BE2C (cell line): ENCODE measurements at regions not wholly inside any gene's neighbourhood (a gene's known extent, or its start where the extent isn't known, plus 50 kb on each side); places are given as distances from the start of the nearest gene placed in this dataset.

Experiments
- DNase-seq: peaks from one replicate; pipeline ENCODE4 v3.0.0-alpha.2; 2020
- H3K27me3 ChIP-seq: fragments of 250-450 bp; sonication (Bioruptor Pico); 2 replicates; pipeline ENCODE4 v1.5.1; 2020; ENCODE audit warnings: mild to moderate bottlenecking
- H3K36me3 ChIP-seq: fragments of 250-450 bp; sonication (Bioruptor Pico); 2 replicates; pipeline ENCODE4 v1.5.1; 2020; ENCODE audit warnings: mild to moderate bottlenecking
- H3K4me1 ChIP-seq: fragments of 250-450 bp; sonication (Bioruptor Pico); 2 replicates; pipeline ENCODE4 v1.5.1; 2020
- H3K4me3 ChIP-seq: 2 replicates; pipeline ENCODE4 v1.5.1; 2011; ENCODE audit warnings: low read depth, low read length
- H3K9me3 ChIP-seq: fragments of 250-450 bp; sonication (Bioruptor Pico); 2 replicates; pipeline ENCODE4 v1.5.1; 2020
- TF ChIP-seq, protein P1 (sequence below): IDR thresholded peaks from 2 replicates; pipeline ENCODE4 v1.5.1; 2012; ENCODE audit warnings: mild to moderate bottlenecking, low read depth, low read length

- Histone ChIP-seq H3K4me3 (no peak overlapping the region), H3K36me3 (no peaks in the 10 kb centered on the region), H3K4me1 (no peaks in the 10 kb centered on the region), H3K9me3 (no peaks in the 10 kb centered on the region), H3K27me3 (no peaks in the 10 kb centered on the region)
- TF ChIP-seq, protein P1, sequence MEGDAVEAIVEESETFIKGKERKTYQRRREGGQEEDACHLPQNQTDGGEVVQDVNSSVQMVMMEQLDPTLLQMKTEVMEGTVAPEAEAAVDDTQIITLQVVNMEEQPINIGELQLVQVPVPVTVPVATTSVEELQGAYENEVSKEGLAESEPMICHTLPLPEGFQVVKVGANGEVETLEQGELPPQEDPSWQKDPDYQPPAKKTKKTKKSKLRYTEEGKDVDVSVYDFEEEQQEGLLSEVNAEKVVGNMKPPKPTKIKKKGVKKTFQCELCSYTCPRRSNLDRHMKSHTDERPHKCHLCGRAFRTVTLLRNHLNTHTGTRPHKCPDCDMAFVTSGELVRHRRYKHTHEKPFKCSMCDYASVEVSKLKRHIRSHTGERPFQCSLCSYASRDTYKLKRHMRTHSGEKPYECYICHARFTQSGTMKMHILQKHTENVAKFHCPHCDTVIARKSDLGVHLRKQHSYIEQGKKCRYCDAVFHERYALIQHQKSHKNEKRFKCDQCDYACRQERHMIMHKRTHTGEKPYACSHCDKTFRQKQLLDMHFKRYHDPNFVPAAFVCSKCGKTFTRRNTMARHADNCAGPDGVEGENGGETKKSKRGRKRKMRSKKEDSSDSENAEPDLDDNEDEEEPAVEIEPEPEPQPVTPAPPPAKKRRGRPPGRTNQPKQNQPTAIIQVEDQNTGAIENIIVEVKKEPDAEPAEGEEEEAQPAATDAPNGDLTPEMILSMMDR, result no peak
- DNase-seq, result no peak
Measured at GRCh38 chrX:69236641-69237040, 71.4 kb upstream of the PJA1 start.

- Histone ChIP-seq H3K36me3 (no peaks in the 10 kb centered on the region), H3K4me1 (no peaks in the 10 kb centered on the region), H3K9me3 (no peaks in the 10 kb centered on the region), H3K27me3 (no peaks in the 10 kb centered on the region), H3K4me3 (no peak overlapping the region)
- no peak for DNase-seq
- TF ChIP-seq, protein P1, result no peak
Measured at GRCh38 chrX:69234624-69235023, 69.4 kb upstream of the PJA1 start.

DNA sequence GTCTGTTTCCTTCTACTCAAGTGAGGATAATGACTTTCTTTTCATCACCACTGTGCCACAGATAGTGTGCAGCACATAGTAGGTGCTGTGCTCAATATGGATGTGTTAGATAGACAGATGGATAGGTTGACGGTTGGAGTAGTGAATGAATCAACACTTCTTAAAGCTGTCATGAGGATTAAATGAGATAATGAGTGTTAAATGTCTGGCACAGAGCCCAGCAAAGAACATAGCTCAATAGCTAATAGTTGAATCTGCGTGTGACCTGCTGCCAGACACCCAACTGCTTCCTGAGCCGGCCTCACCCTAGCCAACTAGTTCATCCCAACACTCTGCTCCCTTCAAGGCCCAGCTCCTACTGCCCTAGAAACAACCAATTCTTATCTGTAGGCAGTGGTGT, 67.7 kb upstream of the PJA1 start:
- Histone ChIP-seq H3K9me3 (no peaks in the 10 kb centered on the region), H3K4me3 (no peak overlapping the region), H3K36me3 (no peaks in the 10 kb centered on the region), H3K27me3 (no peaks in the 10 kb centered on the region), H3K4me1 (no peaks in the 10 kb centered on the region)
- no peak for DNase-seq
- TF ChIP-seq, protein P1, result no peak

GRCh38 chrX:69231903-69232302, 66.7 kb upstream of the PJA1 start:
- no peaks in the 10 kb centered on the region for H3K36me3 ChIP-seq
- H3K4me1 ChIP-seq, result no peaks in the 10 kb centered on the region
- TF ChIP-seq, protein P1, result no peak
- H3K9me3 ChIP-seq, result no peaks in the 10 kb centered on the region
- no peak overlapping the region for H3K4me3 ChIP-seq
- no peak for DNase-seq
- H3K27me3 ChIP-seq, result no peaks in the 10 kb centered on the region

GRCh38 chrX:69229436-69229835, 64.2 kb upstream of the PJA1 start:
- TF ChIP-seq, protein P1, result no peak
- Histone ChIP-seq H3K36me3 (no peaks in the 10 kb centered on the region), H3K4me1 (no peaks in the 10 kb centered on the region), H3K9me3 (no peaks in the 10 kb centered on the region), H3K4me3 (no peak overlapping the region), H3K27me3 (no peaks in the 10 kb centered on the region)
- no peak for DNase-seq

GRCh38 chrX:69228732-69229131, 63.5 kb upstream of the PJA1 start:
- no peaks in the 10 kb centered on the region for H3K27me3 ChIP-seq
- no peaks in the 10 kb centered on the region for H3K9me3 ChIP-seq
- DNase-seq, result no peak
- H3K4me1 ChIP-seq, result no peaks in the 10 kb centered on the region
- TF ChIP-seq, protein P1, result no peak
- no peak overlapping the region for H3K4me3 ChIP-seq
- no peaks in the 10 kb centered on the region for H3K36me3 ChIP-seq
